ENCODE measurements at regions not wholly inside any gene's neighbourhood (a gene's known extent, or its start where the extent isn't known, plus 50 kb on each side); places are given as distances from the start of the nearest gene placed in this dataset.

DNA sequence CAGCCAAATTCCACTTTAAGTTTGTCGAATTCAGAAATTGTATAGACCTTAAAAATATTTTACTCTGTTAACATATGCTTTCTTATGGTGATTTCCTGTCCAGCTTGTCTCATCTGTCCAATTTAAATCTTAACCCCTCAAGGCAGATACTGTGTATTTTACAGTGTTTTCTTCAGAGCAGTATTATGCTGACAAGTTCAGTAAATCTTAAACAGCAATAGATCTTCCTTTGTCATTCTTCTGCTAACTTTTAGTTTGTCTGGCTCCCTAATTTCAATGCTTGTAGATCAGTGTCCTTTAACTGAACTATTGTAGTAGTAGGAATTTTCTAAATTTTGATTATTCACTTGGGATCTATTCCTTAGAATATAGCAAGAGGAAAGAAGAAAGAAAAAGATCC, 52.8 kb upstream of the MEIS1 start:
- DNase-seq, result no peak

DNA sequence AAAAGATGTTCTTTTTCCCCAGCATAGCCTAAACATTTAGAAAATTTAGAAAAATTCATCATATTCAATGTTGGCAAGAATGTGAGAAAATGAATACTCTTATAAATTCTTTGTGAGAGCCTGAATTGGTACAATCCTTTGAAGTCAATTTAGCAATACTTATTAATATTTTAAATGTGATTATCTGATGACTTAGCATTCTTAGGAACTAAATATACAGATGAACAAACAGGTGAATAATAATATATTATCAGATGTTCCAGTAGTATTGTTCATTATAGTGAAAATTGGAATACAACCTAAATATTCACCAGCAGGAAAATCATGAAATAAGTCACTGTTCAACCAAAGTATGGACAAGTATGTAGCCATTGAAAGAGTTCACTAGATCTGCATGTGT, 55.5 kb upstream of the MEIS1 start:
- DNase-seq, result no peak

DNA sequence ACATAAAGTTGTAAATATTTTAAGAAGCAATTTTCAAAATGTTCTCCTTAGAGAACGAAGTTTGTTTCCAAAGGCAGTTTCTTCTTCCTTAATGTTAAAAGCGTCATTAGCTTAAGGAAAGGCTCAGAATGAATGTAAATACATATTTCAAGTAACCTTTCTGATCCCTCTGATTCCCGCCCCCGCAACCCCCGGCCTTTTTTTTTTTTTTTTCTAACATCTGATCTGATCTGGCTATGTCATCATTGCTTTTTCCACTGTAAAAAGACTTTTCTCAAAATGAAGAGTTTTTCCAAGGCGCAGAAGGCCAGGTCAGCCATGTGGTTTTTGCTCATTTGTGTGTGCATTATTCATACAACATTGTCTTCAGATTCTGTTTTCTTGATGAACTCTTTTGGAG, 57.1 kb upstream of the MEIS1 start:
- DNase-seq, result no peak

DNA sequence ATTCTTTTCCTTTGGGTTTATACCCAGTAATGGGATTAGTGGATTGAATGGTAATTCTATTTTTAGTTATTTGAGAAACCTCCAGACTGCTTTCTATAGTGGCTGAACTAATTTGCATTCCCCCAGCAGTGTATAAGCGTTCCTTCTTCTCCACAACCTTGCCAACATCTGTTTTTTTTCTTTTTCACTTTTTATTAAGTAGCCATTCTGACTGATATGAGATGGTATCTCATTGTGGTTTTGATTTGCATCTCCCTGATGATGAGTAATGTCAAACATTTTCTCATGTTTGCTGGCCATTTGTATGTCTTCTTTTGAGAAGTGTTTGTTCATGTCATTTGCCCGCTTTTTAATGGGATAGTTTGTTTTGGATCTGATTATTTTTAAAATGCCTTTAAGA, 64.1 kb upstream of the MEIS1 start:
- DNase-seq, result no peak

DNA sequence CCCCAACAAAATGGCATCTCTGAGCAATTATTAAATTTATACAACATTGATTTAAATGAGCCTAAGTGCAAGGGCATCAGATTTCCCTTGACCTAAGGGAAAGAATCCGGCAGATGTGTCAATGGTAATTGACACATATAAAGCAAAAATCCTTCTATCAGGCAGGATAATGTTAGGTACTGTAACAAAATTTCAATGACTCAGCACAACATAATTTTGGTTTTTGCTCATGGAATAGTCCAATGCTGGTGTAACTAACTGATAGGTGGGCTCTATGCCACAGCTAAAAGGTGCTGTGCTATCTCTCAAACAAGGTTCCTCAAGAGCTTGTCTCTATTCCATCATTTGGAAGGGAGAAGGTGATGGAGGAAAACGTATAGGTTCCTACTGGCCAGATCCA, 68.3 kb upstream of the MEIS1 start:
- DNase-seq, result no peak

DNA sequence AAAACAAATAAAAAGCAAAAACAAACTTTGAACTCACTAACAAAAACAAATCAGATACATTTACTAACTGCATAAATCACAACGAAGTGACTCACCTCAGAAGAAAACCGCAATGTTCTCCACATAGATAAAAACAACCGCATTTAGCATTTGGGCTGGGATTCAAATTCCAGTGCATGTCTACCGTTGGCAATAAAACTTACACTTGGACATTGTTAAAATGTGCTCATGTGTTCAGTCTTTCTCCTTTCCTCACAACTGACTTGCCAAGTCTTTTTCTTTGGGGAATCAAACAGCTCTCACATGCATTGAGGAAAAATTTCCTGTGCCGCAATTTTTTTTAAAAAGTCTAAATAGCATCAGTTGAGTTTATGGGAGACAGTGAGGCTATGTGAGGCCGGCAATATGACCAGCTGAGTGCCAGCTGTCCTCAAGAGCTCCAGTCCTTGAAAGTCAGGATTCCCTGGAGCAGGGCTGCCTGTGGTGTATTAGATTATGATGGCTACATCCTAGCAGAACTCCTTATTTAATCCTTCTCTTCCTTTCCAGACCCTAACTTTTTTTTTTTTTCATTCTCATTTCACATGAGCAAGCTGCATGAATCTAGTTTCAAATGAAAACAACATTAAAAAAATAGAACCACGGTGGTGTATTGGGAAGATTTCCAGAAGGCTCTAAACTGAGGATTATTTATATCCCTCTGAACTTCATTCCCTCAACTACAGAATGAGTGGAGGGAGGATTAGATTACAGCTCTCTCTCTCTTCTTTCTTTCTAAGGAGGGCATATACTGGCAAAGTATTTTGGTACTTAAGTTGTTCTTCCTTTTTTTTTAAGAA, 70.2 kb upstream of the MEIS1 start:
- DNase-seq, result no peak

DNA sequence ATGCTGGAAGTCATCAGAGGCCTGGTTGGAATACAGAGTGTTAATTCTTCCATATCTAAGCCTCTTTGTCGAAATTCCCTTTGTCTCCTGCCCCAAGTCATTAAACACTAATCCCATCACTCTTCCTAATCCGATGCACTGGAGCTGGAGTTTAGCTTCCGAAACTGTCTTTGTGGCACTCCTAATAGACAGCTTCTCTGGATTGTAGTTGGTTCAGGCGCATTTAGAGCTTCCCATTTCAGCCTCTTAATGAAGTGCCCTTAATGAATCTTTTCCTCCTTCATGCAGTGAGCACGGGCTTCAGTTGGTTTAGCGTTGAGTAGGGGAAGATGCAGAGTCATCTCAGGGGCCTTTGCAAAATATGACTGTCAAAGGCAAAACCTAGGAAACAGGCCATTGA, 72.2 kb upstream of the MEIS1 start:
- DNase-seq, result peak; percentile 61

DNA sequence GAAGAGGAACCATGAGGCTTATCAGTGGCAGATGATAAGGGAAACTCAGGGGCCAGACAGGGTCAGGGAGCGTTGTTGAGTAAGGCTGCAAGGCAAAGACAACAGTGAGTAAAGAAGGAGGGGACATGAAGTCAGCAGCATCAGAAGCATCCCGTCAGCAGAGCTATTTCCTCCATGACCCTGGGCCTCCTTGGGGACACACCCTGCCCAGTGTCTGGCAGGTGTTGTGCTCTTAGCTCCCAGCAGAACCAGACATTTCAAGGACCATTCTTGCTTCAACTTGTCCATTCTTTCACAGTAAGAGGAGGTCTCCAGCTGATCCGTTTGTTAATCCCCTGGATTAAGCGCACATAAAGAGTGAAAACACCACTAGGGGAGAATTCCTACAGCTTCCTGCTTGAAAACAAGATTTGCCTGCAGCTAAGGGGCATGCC, 88.7 kb upstream of the MEIS1 start:
- peak; percentile 60 for DNase-seq

DNA sequence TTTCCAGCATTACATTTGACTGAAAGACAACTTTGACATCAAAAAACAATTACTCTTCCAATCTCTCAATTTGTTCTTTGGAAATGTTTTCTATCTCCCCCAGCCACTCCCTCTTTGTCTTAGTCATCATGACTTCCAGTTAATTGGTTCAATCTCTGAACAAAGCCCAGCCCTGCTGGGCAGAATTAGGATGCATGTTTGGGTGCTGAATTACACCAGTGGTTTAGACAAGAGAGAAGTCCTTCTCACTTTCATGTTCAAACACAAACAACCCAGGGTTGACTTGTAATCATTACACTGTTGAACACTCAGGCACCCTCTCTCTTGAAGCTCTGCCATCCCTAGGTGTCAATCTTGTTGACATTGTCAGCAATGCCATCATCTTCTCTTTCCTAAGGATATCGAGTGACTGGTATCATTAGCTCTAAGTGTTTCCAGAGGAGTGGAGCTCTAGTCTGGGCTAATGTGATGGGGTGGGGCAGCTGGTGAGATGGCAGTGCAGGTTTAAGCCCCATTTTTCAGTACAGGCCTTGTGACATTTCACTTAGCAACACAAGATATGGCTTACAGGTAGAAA, 90.8 kb upstream of the MEIS1 start:
- DNase-seq, result no peak

DNA sequence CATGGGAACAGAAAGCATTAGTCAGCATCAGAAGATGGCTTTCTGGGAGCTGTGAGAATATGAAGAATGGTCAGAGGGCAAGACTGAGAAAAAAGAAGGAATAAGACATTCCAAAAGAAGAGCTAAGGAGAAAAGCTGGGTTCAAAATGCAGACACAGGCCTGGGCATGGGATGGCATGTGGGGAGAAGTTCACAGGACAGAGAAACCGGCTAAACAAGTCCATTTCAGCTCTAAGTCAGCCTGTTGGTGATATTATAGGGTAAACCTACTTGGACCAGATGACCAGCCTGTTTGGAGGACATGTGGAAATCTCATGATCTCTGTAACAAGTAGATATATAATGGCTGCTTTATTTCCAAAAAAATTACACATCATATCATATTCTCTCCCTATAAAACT, 91.7 kb upstream of the MEIS1 start:
- DNase-seq, result no peak

DNA sequence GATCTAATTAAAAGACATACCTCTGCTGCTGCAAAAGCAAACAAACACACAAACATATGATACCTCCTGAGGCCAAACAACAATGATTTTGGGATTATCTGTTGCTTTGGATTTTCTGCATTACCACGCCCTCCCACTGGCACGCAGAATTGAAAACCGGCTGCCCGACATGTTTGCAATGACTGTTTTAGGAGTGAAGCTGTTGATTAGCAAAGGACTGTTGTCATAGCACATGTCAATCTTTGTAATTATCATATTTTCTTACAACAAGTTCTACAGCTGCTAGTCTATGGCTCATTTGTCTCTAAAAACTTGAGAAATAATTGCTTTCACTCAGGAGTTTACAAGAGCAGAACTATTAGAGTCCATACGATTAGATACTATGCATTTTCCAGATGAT, 94.4 kb upstream of the MEIS1 start:
- no peak for DNase-seq

DNA sequence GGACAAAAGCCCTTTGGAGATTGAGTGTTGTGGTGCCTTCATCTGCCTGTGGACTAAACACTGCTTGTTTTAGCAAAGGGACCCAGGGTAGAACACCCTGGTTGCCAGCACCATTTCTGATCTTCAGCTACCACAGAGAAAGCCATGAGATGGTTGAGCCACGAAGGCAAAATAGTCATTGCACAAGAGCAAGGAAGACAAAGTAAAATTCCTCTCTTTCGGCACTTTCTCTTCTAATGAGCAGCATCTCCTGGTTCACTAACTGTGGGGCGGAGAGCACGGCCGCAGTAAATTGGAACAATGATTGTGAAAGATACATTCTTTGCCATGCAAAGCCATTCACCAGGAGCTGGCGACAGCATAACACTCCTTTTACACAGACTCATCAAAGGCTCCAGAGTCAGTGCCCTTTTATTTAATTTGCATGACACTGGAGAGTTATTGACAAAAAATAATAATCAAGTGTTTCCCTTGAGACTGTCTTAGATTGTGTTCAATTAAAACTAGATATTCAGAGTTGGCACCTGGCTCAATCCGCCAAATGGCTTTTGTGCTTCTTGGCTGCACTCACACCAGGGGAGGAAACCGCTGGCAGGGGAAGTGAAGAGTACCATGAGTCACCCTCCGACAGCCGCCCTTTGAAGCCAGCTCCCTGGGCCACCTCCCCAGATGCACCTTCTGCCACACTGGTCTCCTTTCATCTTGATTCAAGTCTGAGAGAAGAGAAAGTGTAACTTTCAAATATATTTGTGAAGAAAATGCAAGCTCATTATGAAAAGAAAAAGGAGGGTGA, 100.5 kb upstream of the MEIS1 start:
- no peak for DNase-seq

DNA sequence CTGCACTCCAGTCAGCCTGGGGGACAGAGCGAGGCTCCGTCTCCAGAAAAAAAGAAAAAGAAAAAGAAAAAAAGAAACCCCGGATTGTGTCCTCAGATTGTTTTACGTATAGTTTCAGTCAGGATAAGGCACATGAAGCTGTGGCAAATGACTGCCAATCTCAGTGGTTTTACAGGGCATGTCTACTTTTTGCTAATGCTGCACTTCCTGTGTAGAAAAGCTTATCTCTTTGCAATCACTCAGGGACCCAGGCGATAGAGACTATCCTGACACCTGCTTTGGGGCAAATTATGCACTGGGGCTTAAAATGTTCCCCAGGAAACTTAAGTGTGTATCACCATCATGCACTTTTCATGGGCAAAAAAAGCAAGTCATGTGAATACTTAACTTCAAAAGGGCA, 103.7 kb upstream of the MEIS1 start:
- no peak for DNase-seq

DNA sequence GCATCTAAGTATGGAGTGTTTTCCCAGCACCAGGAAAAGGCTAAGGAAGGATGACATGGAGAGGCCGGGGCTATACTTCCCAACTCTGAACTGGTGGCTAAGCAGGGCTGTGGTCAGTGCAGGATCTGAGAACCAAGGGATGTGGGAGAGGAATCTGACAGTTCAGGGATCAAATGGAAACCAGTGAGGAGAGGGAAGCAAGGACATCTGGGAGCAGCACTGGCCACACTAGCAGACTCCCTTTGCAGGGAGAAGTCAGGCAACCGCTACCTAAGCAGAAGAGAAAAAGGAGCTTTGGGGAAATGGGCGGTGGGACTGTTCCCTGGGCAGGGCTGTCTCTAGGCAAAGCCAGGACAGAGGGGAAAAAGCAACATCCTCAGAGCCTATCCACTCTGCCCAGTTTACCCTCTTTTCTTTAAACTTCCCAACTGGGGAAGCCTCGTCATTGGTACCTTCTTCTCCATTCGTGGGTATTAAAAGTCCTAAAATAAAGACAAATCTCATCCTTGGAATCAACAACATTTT, 105.8 kb upstream of the MEIS1 start:
- DNase-seq, result no peak

DNA sequence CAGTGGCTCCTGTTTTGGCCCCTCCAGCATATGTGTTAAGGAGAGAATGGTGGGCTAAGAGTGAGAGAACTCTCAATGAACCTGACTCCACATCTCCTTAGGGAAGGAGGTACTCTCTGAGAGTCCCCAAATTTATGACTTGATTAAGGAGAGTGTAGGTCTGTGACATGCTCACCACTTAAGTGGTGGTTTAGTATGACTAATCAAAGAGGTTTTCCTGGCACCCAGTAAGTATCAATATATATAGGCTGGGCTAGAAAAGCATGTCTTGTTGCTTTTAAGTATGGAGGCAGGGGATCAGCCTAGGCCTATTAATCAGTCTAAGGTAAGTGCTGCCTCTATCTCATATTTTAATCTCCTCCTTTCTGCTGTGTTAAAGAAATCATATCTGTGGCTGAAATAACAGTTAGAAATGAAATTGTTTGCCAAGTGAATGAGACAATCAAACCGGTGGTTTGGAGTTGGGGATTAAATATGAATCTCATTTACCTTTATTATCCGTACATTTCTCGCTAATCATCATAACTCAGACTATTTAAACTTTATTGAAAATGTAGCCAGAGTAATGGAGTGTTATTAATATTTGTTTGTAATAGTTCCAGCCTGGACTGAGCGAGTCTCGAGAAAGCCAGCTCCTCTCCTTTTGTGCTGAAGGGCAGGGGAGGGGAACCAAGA, 107.7 kb upstream of the MEIS1 start:
- DNase-seq, result no peak

DNA sequence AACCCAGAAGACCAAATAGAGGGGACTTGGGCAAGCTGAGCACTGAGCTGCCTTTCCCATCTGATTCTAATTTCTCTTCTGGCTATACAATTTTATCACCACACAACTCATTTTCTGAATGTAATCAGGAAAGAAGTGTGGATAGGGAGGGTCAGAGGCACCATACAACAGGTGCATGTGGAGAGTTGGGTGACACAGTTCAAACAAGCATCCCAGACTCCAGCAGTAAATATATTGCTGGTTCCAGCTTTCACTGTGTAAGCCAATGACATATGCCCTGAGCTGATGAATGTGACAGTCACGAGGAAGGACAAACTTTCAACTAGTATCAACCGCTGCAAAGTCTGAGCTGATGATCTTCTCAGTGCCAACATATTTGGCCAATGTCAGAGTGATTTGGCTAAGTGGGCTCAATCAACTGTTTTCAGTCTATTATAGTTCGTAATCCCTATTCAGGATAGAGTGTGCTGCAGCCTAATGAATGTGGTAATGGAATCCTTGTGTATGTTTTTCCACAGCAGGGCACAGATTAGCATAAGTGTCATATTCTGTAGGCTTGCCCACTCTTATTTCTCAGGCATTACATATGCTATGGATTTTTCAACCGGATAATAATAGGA, 109.9 kb upstream of the MEIS1 start:
- peak; percentile 60 for DNase-seq

DNA sequence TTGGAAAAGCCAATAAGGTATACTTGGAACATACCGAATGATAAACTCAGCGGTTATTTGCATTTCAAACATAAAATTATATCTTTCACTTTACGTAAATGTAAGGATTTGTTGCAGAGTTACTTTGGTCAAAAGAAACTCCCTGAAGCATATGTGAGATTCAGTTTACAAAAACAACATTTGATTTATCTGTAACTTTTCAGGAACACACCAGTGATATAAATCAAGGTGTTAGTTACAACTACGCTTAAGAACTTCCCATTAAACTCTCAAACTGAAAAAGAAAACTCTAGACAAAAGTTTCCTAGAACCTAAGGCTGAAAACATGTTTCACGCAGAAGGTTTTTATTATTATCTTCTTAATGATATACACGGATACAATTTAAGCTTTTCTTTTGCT, 110.6 kb upstream of the MEIS1 start:
- DNase-seq, result no peak

DNA sequence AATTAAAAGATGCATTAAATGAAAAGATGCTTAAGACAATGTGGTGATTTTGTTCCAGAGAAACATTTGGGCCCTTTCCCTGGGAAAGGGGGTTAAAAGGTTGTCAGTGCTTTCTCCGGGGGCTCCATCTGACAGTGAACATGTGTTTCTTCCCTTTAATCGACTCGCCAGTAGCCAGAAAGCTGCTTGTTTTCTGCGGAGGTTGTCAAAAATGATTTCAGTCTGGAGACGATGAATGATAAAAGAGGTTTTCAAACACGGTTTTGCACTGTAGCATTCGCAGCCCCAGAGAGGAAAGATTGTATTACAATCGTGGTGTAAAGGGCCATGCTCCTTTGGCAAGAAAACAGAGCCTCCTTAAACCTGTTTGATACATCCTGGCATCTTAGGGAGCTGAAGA, 111.5 kb upstream of the MEIS1 start:
- no peak for DNase-seq

DNA sequence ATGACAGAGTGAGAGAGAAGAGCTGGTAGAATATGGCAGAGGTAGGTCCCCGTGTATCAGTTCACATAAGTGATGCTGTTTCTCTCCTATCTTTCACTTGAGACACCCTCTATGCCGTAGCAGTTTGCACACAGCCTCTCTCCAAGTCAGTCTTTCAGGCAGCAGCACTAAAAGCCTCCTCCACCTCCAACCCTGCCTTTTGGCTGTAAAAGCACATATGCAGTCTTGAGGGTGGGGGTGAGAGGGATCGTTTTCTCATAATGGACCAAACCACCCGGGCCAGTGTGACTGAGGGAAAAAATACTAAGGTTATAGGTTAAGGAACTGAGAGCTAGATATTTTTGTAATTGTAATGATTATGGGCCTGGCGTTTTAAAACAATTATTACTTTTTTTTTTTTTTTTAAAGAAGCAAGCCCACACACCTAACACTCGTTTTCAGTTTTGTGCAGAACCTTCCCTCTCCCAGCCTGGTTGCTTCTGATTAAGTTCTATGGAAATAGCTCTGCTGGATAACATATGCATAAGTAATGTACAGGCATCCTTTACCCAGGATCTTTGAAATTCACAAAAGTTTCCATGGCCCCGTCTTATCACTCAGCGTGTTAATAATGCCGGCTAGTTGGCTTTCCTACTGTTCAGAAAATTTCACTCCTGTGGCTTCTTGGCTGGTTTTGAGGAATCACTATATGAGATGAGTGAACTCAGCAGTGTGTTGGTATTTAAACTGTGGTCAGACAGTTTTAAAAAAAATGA, 112.2 kb upstream of the MEIS1 start:
- no peak for DNase-seq

DNA sequence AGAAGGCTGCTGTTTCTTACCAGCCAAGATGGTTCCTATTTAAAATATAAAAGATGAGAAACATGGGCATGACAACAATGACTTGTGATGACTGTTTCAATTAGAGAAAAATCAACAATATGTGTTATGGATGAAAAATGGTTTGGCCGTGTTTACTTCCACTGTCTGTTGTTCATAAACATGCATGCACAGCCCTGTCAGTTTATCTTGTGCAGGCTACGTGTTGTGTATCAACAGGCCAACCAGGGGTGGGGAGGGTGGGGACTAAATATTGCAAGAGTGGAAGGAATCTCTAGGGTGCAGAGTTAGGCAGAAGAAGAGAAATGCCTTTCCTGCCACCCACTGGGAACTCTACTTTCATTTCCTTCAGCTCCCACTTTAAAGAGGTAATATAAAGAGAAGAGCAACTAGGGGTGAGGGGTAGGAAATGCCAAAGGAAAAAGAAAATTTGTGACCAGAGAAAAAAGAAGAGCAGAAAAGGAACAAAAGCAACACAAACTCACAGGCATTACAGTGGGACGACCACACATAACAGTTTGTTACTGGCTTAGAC, 116.8 kb upstream of the MEIS1 start:
- no peak for DNase-seq

DNA sequence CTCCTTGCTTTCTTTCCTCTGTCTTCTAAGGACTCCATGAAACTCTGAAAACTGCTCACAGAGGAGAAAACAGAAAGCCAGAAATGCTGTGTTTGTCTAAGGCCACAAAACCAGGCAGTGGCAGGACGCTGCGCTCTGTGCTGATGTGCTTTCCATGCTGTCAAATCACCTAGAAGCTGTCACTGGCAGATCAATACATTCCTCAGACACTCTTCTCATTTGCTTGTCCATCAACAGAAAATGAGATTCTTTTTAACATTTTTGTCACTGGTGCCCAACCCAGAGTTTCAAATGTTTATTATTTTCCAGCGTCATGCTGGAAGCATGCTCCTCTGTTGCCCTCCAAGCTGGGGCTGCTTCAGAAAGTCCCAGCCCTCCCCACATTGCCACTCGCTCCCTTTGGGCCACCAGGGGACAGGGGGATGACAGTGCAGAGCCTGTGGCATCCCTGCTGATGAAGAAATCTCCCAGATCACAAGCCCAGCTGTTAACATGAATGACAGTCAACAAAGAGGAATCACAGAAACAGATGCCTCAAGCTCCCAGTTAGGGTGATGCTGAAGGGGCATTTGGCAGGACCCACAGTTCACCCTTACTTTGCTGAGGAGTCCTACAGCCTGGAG, 117.5 kb upstream of the MEIS1 start:
- DNase-seq, result no peak

All from NCI-H524 treated with DMSO at 0.1 percent for 48 hours (cell line).